GM12892 (cell line): ENCODE measurements at regions not wholly inside any gene's neighbourhood (a gene's known extent, or its start where the extent isn't known, plus 50 kb on each side); places are given as distances from the start of the nearest gene placed in this dataset.

Experiments
- POLR2A ChIP-seq: IDR thresholded peaks from 2 replicates; pipeline ENCODE4 v1.6.1; 2011; ENCODE audit warnings: low read depth, low read length, control low read depth
- POLR2AphosphoS5 ChIP-seq: IDR thresholded peaks from 2 replicates; pipeline ENCODE4 v1.6.1; 2011; ENCODE audit warnings: low read depth, low read length, control low read depth
- TAF1 ChIP-seq: IDR thresholded peaks from 2 replicates; pipeline ENCODE4 v1.6.1; 2011; ENCODE audit warnings: low read depth, mild to moderate bottlenecking, control low read depth, low read length, borderline replicate concordance

- TF ChIP-seq POLR2A (no peak), TAF1 (no peak), POLR2AphosphoS5 (no peak)
Measured at GRCh38 chr7:128148676-128149075, 92.4 kb upstream of the LEP start.
